ENCODE measurements at regions not wholly inside any gene's neighbourhood (a gene's known extent, or its start where the extent isn't known, plus 50 kb on each side); places are given as distances from the start of the nearest gene placed in this dataset.

- Histone ChIP-seq H3K4me1 (no peaks in the 10 kb centered on the region), H3K27me3 (no peaks in the 10 kb centered on the region), H3K9me3 (no peaks in the 10 kb centered on the region), H3K36me3 (ENCODE audit: low read depth, missing control alignments) (no peaks in the 10 kb centered on the region), H3K4me3 (no peak overlapping the region), H3K27ac (no peak overlapping the region)
- intact Hi-C loops (cut with DNase I; ENCODE audit: low total_unique reads) = no loop called here
- 77 to 82% methylated on average over 2 of the region's 2 CpGs for WGBS, 2 donors
- TF ChIP-seq POLR2A (IDR thresholded peaks at IDR 0.05) (no peak), CTCF (IDR thresholded peaks at IDR 0.05) (no peak)
- no peak for DNase-seq
Measured at GRCh38 chr6:79150733-79151132, 72.7 kb upstream of the PHIP start.

- intact Hi-C loops (cut with DNase I; ENCODE audit: low total_unique reads) = no loop called here
- Histone ChIP-seq H3K27me3 (no peaks in the 10 kb centered on the region), H3K4me3 (no peak overlapping the region), H3K9me3 (no peaks in the 10 kb centered on the region), H3K36me3 (ENCODE audit: low read depth, missing control alignments) (no peaks in the 10 kb centered on the region), H3K4me1 (no peaks in the 10 kb centered on the region), H3K27ac (no peak overlapping the region)
- 71 to 72% methylated on average over 2 of the region's 2 CpGs for WGBS, 2 donors
- DNase-seq = no peak
- no peak for TF ChIP-seq POLR2A (IDR thresholded peaks at IDR 0.05)
- no peak for TF ChIP-seq CTCF (IDR thresholded peaks at IDR 0.05)
Measured at GRCh38 chr6:79149884-79150283, 71.8 kb upstream of the PHIP start.

- H3K9me3 ChIP-seq = no peaks in the 10 kb centered on the region
- TF ChIP-seq CTCF (IDR thresholded peaks at IDR 0.05) (no peak), POLR2A (IDR thresholded peaks at IDR 0.05) (no peak)
- 100% methylated on average over 1 of the region's 1 CpG for WGBS, 2 donors
- H3K27ac ChIP-seq = no peak overlapping the region
- intact Hi-C loops (cut with DNase I; ENCODE audit: low total_unique reads) = no loop called here
- H3K4me3 ChIP-seq = no peak overlapping the region
- H3K27me3 ChIP-seq = no peaks in the 10 kb centered on the region
- no peaks in the 10 kb centered on the region for H3K36me3 ChIP-seq (ENCODE audit: low read depth, missing control alignments)
- DNase-seq = no peak
- H3K4me1 ChIP-seq = no peaks in the 10 kb centered on the region
Measured at GRCh38 chr6:79146421-79146820, 68.4 kb upstream of the PHIP start.

- no peak overlapping the region for H3K27ac ChIP-seq
- no peaks in the 10 kb centered on the region for H3K9me3 ChIP-seq
- no peak overlapping the region for H3K4me3 ChIP-seq
- no peaks in the 10 kb centered on the region for H3K27me3 ChIP-seq
- no peaks in the 10 kb centered on the region for H3K36me3 ChIP-seq (ENCODE audit: low read depth, missing control alignments)
- intact Hi-C loops (cut with DNase I; ENCODE audit: low total_unique reads) = no loop called here
- no peak for DNase-seq
- no peak for TF ChIP-seq POLR2A (IDR thresholded peaks at IDR 0.05)
- no peak for TF ChIP-seq CTCF (IDR thresholded peaks at IDR 0.05)
- no peaks in the 10 kb centered on the region for H3K4me1 ChIP-seq
Measured at GRCh38 chr6:79145301-79145700, 67.2 kb upstream of the PHIP start.

- Histone ChIP-seq H3K27me3 (no peaks in the 10 kb centered on the region), H3K4me3 (no peak overlapping the region), H3K4me1 (no peaks in the 10 kb centered on the region), H3K36me3 (ENCODE audit: low read depth, missing control alignments) (no peaks in the 10 kb centered on the region), H3K27ac (no peak overlapping the region), H3K9me3 (no peaks in the 10 kb centered on the region)
- 34 to 49% methylated on average over 2 of the region's 2 CpGs for WGBS, 2 donors
- intact Hi-C loops (cut with DNase I; ENCODE audit: low total_unique reads) = no loop called here
- DNase-seq = no peak
- TF ChIP-seq CTCF (IDR thresholded peaks at IDR 0.05) = no peak
Measured at GRCh38 chr6:79143320-79143898, 65.4 kb upstream of the PHIP start.

Data from testis (tissue), 2 donors.